Stimulated activated naive CD8-positive, alpha-beta T cell treated with anti-CD3 and anti-CD28 coated beads, Interleukin-15, Interleukin-2, amounts not matched to agents 100 U/mL and 50 U/mL, for 24 hours (primary cell): ENCODE measurements at regions not wholly inside any gene's neighbourhood (a gene's known extent, or its start where the extent isn't known, plus 50 kb on each side); places are given as distances from the start of the nearest gene placed in this dataset.
"Not testable (repeated sequence)": the region's sequence is repeated elsewhere in the genome, so short reads cannot be mapped to it uniquely, and the experiment has no call there.

Source experiments
- ATAC-seq: fragments of 150-1000 bp; cut with Tn5 transposase; one replicate; pipeline ENCODE4 v1.10.0; 2021
- DNase-seq: peaks from one replicate; pipeline ENCODE4 v3.0.0; 2021

DNA sequence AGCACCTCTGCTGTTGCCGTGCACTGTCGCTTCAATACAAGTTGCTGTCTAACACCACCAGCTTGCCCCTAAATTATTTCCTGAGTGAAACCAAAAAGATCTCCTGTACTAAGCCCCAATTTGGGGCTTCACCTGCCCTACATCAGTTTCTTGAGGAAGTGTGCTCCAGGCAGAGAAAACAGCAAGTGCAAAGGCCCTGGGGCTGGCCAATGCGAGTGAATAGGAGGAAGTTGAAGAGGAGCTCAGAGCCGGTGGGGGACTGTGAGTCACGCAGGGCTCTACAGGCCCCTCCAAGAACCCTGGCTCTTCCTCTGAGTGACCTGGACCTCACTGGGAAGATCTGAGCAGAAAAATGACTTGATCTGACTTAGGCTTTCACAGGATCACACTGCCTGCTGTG is 117.2 kb downstream of the IPO8 start:
- ATAC-seq (no peak), DNase-seq (no peak)

DNA sequence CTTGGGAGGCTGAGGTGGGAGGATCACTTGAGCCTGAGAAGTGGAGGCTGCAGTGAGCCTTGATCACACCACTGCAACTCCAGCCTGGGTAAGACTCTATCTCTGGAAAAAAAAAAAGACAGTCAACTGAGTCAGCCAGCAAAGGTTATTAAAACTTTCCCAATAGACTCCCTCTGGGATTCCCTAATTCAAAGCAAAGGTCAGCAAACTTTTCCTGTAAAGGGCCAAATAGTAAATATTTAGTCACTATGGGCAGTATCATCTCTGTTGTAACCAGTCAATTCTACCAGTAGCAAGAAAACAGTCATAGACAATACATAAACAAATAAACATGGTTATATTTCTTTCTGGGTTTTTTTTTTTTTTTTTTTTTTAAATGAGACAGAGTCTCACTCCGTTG is 122.5 kb downstream of the IPO8 start:
- no peak for DNase-seq
- ATAC-seq = no peak

- ATAC-seq (no peak), DNase-seq (no peak)
These were observed 125.3 kb downstream of the IPO8 start for GRCh38 chr12:30570211-30570890.

- ATAC-seq = no peak
These were observed 126.2 kb downstream of the IPO8 start for GRCh38 chr12:30569426-30569825.

DNA sequence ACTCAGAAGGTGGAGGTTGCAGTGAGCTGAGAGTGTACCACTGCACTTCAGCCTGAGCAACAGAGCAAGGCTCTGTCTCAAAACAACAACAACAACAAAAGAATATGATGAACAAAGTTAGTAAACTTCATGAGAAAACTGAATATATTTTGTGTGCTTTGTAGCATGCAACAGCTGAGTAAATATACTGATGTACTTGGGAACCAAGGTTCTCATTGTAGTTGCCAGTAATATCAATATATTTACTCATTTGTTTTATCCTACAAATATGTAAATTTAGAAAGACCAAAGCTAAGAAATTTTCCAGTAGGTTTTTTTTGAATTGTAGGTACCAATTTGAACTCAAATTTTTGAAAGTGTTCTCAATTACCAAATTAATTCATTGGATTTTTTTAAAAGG is 127.2 kb downstream of the IPO8 start:
- DNase-seq (no peak), ATAC-seq (no peak)

More at GRCh38 chr12:30569426-30569825, 126.2 kb downstream of the IPO8 start:
- no peak for DNase-seq

- DNase-seq (no peak), ATAC-seq (no peak)
These were observed 128.6 kb downstream of the IPO8 start for GRCh38 chr12:30567082-30567481.

- ATAC-seq = no peak
- DNase-seq = no peak
These were observed 131.3 kb downstream of the IPO8 start for GRCh38 chr12:30564394-30564793.

GRCh38 chr12:30548203-30548602 is 147.5 kb downstream of the IPO8 start:
- no peak for ATAC-seq
- DNase-seq = no peak

DNA sequence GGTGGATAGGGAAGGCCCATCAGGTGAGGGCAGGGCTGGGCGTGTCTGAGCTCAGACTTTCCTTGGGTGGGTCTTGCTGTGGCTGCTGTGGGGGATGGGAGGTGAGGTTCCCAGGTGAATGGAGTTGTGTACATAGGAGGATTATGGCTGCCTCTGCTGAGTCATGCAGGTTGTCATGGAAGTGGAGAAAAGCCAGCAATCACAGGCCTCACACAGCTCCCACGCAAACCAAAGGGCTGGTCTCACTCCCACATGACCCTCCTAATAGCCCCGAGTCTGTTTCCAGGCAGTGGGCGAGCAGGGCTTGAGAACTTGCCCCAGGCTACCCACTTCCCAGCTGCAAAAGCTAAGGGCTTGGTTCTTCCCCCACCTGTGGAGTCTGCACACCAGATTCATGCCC is 149.5 kb downstream of the IPO8 start:
- ATAC-seq (no peak), DNase-seq (no peak)

DNA sequence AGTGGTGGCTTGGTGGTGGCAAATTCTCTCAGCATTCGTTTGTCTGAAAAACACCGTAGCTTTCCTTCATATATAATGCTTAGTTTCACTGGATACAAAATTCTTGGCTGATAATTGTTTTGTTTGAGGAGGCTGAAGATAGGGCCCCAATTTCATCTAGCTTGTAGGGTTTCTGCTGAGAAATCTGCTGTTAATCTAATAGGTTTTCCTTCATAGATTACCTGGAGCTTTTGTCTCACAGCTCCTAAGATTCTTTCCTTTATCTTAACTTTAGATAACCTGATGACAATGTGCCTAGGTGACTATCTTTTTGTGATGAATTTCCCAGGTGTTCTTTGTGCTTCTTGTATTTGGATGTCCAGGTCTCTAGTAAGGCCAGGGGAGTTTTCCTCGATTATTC is 151.0 kb downstream of the IPO8 start:
- not testable (repeated sequence) for ATAC-seq, DNase-seq

GRCh38 chr12:30537228-30537627 is 158.4 kb downstream of the IPO8 start:
- DNase-seq (no peak), ATAC-seq (no peak)

GRCh38 chr12:30533558-30534265 is 162.0 kb downstream of the IPO8 start:
- DNase-seq (no peak), ATAC-seq (no peak)

GRCh38 chr12:30531731-30532678 is 163.7 kb downstream of the IPO8 start:
- DNase-seq (no peak), ATAC-seq (no peak)

- DNase-seq (no peak), ATAC-seq (no peak)
These were observed 166.0 kb downstream of the IPO8 start for GRCh38 chr12:30529489-30530269.

GRCh38 chr12:30525171-30525570 is 170.5 kb downstream of the IPO8 start:
- ATAC-seq (no peak), DNase-seq (no peak)

- ATAC-seq, DNase-seq: not testable (repeated sequence)
These were observed 175.4 kb downstream of the IPO8 start for GRCh38 chr12:30520285-30520684.

GRCh38 chr12:30519535-30519934 is 176.1 kb downstream of the IPO8 start:
- no peak for ATAC-seq
- DNase-seq = no peak

DNA sequence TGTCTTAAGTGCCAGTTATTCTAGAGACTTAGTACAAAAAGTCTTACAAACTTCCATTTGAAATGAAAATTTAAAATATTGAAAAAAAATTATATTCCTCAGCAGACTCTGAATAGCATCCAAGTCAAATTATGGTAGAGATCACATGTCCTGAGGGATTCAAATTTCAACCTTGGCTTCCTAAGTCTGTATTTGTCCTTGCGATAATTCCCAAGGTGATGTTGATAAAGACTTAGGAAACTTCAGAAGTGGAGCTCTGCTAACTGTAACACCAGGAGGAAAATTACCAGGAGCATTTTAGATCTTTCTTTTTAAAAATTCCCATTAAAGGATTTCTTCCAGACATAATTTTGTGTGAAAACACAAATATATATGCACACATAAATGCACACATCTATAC is 178.3 kb downstream of the IPO8 start:
- no peak for ATAC-seq
- no peak for DNase-seq

DNA sequence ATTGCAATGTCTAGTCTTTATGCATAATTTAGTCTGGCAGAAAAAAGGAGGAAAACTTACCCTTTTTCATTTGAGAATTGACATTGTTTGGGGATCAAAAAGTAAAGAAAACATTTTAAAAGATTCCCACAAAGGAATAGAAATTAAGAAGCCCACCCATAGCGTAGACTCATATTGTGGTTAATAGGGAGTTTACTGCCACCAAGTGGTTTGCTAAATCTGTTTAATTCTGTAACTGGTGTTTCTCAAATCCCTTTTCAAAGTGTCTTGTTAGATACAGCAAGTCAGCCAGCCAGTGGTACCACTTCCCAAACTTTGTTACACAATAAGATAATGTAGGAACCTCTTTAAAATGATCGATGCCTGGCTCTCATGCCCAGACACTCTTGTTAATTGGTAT is 180.3 kb downstream of the IPO8 start:
- ATAC-seq (no peak), DNase-seq (no peak)

DNA sequence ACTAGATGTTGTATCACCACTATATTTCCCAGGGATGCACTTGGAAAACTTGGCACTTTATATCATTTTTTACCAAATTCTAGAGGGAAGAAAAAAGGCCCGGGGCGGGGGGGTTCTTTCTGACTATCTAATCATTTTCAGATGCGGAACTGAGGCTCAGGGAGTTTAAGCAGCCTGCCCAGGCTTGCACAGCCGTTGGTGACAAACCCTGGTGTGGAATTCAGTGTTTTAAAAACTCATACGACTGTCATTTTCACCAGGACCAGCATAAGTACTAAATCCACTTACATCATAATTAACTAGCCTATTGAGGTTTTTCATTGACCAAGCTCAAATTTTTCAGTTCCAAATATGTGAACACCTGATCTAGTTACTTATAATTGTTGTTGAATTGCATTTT is 181.0 kb downstream of the IPO8 start:
- no peak for ATAC-seq
- no peak for DNase-seq

- ATAC-seq (no peak), DNase-seq (no peak)
These were observed 187.3 kb downstream of the IPO8 start for GRCh38 chr12:30508205-30508967.
